Body of pancreas (tissue), 4 donors: ENCODE measurements at regions not wholly inside any gene's neighbourhood (a gene's known extent, or its start where the extent isn't known, plus 50 kb on each side); places are given as distances from the start of the nearest gene placed in this dataset.

Experiments used
- ATAC-seq: fragments of 150-250 bp; one replicate; pipeline ENCODE4 v1.9.1; 2016
- DNase-seq, 4 donors: peaks; one replicate each; pipeline ENCODE4 v3.0.0-alpha.2; 2019
- H3K27ac ChIP-seq, 4 donors: fragments of 200-600 bp; sonication (generic); 1 replicate in 3 of 4; 2 replicates in 1 of 4; pipeline versions ENCODE4 v1.5.1 to v1.6.1; 2016 to 2019; ENCODE audit warnings: mild to moderate bottlenecking in 1 of 4, mixed read lengths in 1 of 4, moderate library complexity in 1 of 4
- H3K27me3 ChIP-seq, 2 donors: fragments of 200-600 bp; sonication (generic); one replicate each; pipeline ENCODE4 v1.6.0; 2016; ENCODE audit warnings: mild to moderate bottlenecking in 1 of 2
- H3K36me3 ChIP-seq, 2 donors: fragments of 200-600 bp; sonication (generic); replicated peaks in 1 of 2; 2 replicates each; pipeline ENCODE4 v1.5.1; 2016; ENCODE audit warnings: low read depth in 2 of 2; ENCODE audit not compliant: insufficient read depth in 1 of 2
- H3K4me1 ChIP-seq: fragments of 200-600 bp; sonication (generic); one replicate; pipeline ENCODE4 v1.6.0; 2016
- H3K4me3 ChIP-seq, 2 donors: fragments of 200-600 bp; sonication (generic); 1 replicate in 1 of 2; 2 replicates in 1 of 2; pipeline ENCODE4 v1.5.1; 2016 to 2019
- H3K9me3 ChIP-seq, 3 donors: fragments of 200-600 bp; sonication (generic); 1 replicate in 2 of 3; 2 replicates in 1 of 3; pipeline ENCODE4 v1.5.1; 2016
- POLR2A ChIP-seq, 3 donors: fragments of 450-650 bp; IDR thresholded peaks; one replicate each; pipeline ENCODE4 v1.6.1; 2016; ENCODE audit warnings: antibody characterized with exemption in 3 of 3, mild to moderate bottlenecking in 2 of 3
- WGBS, 2 donors: methylation state at CpG; one replicate each; pipeline ENCODE4 v1.1.5; 2017; 5-methylcytosine and 5-hydroxymethylcytosine counted together
- intact Hi-C: fragments of 100-400 bp; cut with DNase I; formaldehyde crosslinking; loops from one replicate; pipeline ENCODE4 v1.15.1; 2023
- TF ChIP-seq, protein P1 (sequence below), 7 experiments: fragments of 450-650 bp in 4 of 7; fragments of 200-600 bp in 3 of 7; sonication (generic) in 3 of 7; IDR thresholded peaks; one replicate each; pipeline ENCODE4 v1.5.1; 2016 to 2019; ENCODE audit warnings: antibody characterized with exemption in 7 of 7

DNA sequence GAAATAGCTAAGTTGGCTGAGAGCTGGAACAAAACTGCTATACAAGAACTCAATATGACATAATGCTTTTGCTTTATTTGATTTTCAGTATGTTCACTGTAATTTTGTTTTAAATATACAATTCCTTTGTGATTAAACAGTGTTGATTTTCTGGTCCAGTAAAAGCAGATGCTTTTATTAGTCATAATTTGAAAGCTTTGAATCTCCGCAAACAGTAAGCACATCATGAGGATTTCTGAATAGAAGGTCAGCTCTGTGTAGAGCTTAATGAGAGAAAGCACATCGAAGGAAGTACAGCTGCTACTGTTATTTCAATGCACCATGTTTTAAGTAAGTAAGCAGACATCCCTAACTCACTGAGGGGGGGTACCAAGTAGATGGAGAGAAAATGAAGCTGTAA lies 701.3 kb upstream of the ACO1 start:
- no peak for DNase-seq
- intact Hi-C loops, result no loop called here
- ATAC-seq, result no peak
- WGBS, 2 donors, result 69 to 73% methylated on average over 2 of the region's 2 CpGs
- TF ChIP-seq, protein P1, sequence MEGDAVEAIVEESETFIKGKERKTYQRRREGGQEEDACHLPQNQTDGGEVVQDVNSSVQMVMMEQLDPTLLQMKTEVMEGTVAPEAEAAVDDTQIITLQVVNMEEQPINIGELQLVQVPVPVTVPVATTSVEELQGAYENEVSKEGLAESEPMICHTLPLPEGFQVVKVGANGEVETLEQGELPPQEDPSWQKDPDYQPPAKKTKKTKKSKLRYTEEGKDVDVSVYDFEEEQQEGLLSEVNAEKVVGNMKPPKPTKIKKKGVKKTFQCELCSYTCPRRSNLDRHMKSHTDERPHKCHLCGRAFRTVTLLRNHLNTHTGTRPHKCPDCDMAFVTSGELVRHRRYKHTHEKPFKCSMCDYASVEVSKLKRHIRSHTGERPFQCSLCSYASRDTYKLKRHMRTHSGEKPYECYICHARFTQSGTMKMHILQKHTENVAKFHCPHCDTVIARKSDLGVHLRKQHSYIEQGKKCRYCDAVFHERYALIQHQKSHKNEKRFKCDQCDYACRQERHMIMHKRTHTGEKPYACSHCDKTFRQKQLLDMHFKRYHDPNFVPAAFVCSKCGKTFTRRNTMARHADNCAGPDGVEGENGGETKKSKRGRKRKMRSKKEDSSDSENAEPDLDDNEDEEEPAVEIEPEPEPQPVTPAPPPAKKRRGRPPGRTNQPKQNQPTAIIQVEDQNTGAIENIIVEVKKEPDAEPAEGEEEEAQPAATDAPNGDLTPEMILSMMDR (IDR thresholded peaks at IDR 0.05), result no peak
- no peak for TF ChIP-seq POLR2A (IDR thresholded peaks at IDR 0.05)
- Histone ChIP-seq H3K9me3 (no peaks in the 10 kb centered on the region), H3K27me3 (no peaks in the 10 kb centered on the region), H3K27ac (no peak overlapping the region), H3K4me1 (no peaks in the 10 kb centered on the region), H3K36me3 (no peaks in the 10 kb centered on the region), H3K4me3 (no peak overlapping the region)

DNA sequence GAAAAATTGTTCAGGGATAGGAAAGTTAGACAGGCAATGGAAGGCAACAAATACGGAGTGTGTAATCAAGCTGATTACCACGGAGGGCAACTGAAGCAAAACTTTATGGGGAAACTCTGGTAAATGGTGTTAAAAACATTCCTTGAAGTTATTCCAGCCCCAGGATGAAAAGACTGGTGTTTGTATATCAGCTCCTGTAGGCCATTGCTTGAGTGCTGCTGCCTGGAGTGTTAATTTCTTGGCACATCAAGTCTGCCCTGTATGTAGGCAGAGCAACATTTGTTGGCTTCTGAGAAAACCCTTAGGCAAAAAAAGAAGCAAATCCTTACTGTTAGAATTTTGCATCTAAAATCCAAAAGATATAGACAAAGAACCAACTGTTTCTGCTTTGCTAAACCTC lies 686.5 kb upstream of the ACO1 start:
- H3K4me3 ChIP-seq, result no peak overlapping the region
- WGBS, 2 donors, result 53 to 68% methylated on average over 2 of the region's 2 CpGs
- ATAC-seq (no peak), DNase-seq (no peak)
- H3K9me3 ChIP-seq, result no peaks in the 10 kb centered on the region
- H3K27me3 ChIP-seq, result no peaks in the 10 kb centered on the region
- H3K4me1 ChIP-seq, result no peaks in the 10 kb centered on the region
- intact Hi-C loops, result no loop called here
- no peak for TF ChIP-seq POLR2A (IDR thresholded peaks at IDR 0.05)
- TF ChIP-seq, protein P1 (IDR thresholded peaks at IDR 0.05), result no peak
- no peak overlapping the region for H3K27ac ChIP-seq
- H3K36me3 ChIP-seq, result no peaks in the 10 kb centered on the region

DNA sequence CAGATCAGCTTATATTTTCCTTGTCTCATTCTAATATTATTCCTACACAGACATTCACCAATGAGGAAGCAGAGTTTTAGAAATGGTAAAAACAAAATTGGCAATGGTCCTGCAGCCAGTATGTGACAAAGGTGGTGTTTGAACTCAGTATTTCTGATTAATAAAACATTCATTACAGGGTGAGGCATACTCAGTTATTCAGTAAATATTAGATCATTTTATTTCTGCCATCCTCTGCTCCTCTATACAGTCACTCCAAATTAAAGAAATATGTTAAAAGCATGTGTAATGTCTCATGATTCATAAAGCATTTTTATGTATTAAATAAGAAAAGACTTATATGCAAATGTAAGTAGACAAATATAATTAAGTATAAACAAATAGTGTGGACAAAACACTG lies 684.6 kb upstream of the ACO1 start:
- Histone ChIP-seq H3K4me3 (no peak overlapping the region), H3K36me3 (no peaks in the 10 kb centered on the region), H3K9me3 (no peaks in the 10 kb centered on the region), H3K27ac (no peak overlapping the region), H3K27me3 (no peaks in the 10 kb centered on the region), H3K4me1 (no peaks in the 10 kb centered on the region)
- intact Hi-C loops, result no loop called here
- ATAC-seq, result no peak
- no peak for DNase-seq
- TF ChIP-seq POLR2A (IDR thresholded peaks at IDR 0.05), result no peak
- TF ChIP-seq, protein P1 (IDR thresholded peaks at IDR 0.05), result no peak

DNA sequence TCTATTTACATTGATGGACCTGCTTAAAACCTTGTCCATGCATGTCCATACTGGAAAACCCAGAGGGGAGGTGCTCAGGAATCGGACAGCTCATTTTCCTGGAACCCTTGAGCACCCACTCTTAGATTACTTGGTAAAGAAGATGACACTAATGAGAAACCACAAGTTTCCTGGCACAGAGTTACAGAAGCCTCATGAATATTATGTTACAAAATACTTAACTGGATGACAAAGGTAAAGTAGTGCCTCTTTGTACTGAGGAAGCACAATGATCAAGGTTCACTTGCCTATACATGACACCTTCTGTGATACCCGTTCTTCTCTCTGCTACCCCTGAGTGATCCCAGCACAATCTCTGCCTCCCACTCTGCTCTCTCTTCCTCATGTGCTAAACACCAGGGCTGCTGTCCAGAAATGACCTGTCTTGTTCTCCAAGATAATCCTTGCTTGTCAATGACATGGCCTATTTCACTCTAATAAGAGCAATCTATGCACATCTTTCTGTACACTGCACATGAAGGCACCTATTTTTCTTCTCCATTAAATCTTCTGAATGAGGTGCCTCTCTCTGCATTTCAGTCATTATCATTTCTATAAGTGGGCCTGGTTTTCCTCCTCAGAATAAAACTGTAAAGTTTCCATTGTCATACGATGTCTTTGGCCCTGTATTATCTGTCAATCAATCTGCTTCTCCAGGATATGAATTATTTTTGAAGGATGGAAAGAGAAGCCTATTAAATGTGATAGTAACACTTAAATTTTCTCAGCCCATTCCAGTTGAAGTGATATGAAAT lies 684.0 kb upstream of the ACO1 start:
- no peaks in the 10 kb centered on the region for H3K9me3 ChIP-seq
- H3K27ac ChIP-seq, result no peak overlapping the region
- no peaks in the 10 kb centered on the region for H3K27me3 ChIP-seq
- WGBS, 2 donors, result 54 to 58% methylated on average over 3 of the region's 3 CpGs
- intact Hi-C loops, result no loop called here
- no peaks in the 10 kb centered on the region for H3K4me1 ChIP-seq
- TF ChIP-seq, protein P1 (IDR thresholded peaks at IDR 0.05), result no peak
- TF ChIP-seq POLR2A (IDR thresholded peaks at IDR 0.05), result no peak
- no peaks in the 10 kb centered on the region for H3K36me3 ChIP-seq
- DNase-seq (no peak), ATAC-seq (no peak)
- H3K4me3 ChIP-seq, result no peak overlapping the region

DNA sequence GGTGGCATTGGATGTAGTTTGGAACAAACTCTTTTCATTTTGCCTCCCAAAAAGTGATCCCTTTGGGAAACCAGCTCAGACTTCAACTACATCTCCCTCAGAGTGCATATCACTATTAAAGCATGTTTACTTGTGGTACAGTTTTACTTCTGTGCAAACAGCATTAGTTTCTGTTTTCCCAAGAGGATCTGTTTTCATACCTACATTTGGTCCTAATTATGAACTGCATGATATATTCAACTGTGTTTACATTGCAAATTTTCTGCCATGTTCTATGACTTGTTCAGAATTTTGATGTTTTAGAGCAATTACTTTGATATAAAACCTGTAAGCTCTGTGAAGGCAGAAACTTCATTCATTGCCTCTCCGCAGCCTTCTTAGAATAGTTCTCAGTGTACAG lies 681.5 kb upstream of the ACO1 start:
- intact Hi-C loops, result no loop called here
- Histone ChIP-seq H3K4me3 (no peak overlapping the region), H3K9me3 (no peaks in the 10 kb centered on the region), H3K4me1 (no peaks in the 10 kb centered on the region), H3K27me3 (no peaks in the 10 kb centered on the region), H3K27ac (no peak overlapping the region), H3K36me3 (no peaks in the 10 kb centered on the region)
- ATAC-seq (no peak), DNase-seq (no peak)
- no peak for TF ChIP-seq POLR2A (IDR thresholded peaks at IDR 0.05)
- TF ChIP-seq, protein P1 (IDR thresholded peaks at IDR 0.05), result no peak
- WGBS, 2 donors, result 88 to 90% methylated on average over 1 of the region's 1 CpG
